Lung microvascular endothelial cell (primary cell): ENCODE measurements at regions not wholly inside any gene's neighbourhood (a gene's known extent, or its start where the extent isn't known, plus 50 kb on each side); places are given as distances from the start of the nearest gene placed in this dataset.

Experiments
- DNase-seq, 2 donors: peaks; one replicate each; pipeline versions ENCODE4 v3.0.0 to v3.0.0-alpha.2; 2010; ENCODE audit warnings: low read depth in 2 of 2

DNA sequence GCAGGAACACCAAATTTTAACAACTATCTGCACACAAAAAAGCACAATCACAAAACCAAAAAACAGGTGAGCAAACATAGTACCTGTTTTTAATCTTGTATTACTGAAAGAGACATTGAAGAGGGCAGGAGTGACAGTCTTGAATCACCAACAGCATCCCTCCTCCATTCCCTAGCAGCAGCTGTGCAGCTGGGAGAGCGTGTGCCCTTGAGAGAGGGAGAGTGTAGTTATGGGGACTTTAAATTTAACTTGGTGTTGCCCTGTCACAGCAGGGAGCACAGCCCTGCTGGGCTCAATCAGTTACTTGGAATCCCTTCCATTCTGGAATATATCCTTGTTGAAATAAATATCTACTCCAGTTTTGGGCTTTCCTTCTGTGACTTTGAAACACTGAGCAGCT, 1938.7 kb upstream of the NUDT12 start:
- no peak for DNase-seq

DNA sequence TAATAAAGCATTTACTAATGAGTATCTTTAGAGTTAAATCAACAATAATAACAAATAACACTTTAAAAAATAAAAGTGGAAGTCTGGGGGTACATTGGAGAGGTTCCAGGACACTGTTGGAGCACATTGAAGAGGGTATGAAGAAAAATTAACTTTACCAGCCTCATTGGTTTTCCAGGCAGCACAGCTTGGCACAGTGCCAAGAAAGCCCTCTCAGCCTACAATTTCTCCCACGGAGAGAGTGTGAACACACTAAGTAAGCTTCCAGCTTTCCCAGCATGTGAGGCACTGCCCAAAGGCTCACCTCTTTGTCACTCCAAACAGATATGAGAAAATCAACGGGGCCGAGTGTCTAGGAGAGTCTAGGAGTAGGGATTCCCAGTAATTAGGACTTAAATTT, 1912.8 kb upstream of the NUDT12 start:
- DNase-seq, result peak in 1 of 2 donors; percentile 0

DNA sequence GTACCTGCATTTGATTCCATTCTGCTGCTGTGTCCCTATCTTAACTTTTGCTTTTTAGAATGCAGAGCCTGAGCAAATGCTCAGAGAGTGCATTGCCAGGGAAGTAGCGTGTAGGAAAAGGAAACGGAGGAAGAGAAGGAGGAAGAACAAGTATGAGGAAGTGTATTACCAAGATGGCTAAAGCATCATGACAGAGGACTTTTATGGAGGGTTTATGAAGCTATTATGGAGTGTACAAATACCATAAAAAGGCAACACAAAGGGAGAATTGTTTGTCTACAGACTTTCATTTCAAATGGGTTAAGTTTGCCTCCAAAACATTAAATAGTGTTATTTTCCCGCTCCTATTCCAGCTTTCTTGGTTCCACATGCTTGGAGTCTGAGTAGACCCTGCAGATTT, 1899.8 kb upstream of the NUDT12 start:
- no peak for DNase-seq

DNA sequence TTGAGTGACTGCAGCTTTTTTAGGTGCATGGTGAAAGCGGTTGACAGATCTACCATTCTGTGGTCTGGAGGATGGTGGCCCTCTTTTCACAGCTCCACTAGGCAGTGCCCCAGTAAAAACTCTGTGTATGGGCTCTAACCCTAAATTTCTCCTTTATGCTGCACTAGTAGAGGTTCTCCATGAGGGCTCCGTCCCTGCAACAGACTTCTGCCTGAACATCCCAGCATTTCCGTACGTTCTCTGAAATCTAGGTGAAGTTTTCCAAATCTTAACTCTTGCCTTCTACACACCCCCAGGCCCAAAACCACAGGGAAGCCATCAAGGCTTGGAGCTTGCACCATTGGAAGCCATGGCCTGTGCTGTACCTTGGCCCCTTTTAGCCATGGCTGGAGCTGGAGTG, 1898.1 kb upstream of the NUDT12 start:
- no peak for DNase-seq

DNA sequence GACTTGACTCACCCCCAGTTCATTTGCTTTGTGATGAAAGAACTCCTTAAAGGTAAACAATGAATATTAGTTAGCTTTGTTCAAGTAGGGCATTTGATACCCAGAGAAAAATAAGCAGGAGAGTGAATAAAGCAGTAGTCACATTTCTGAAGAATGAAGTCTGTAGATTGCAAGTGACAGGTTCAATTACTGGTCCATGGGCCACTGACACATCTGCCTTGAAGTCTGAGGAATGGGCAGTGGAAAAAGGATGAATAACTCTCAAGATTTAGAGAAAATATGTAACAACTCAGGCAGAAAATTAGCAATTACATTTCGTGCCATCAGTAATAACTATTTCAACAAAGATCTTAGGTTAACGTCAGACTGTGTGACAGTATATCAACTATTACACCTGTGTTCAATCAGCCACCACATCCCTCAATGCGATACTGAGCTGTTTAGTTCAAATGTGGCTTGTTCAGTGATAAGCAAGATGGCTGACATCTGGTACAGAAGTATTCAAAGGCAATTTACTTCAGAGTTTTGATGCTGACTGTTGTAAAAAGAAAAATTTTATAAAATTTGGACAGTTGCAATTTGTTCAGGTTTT, 1890.7 kb upstream of the NUDT12 start:
- no peak for DNase-seq

DNA sequence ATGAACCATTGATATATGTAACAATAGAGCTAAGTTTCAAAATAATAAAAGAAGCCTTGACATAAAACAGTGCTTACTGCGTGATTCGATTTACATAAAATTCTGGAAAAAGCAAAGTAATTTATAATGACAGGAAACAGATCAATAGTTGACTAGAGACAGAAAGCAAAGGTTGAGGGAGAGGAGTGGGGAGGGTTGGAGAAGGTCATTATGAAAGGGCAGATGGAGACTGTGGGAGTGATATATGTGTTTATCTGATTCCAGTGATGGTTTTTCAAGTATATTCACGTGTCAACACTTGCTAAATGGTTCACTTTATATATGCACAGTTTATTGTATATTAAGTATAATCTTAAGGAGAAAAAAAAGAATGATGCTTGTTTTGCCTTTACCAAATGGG, 1885.7 kb upstream of the NUDT12 start:
- DNase-seq, result no peak

DNA sequence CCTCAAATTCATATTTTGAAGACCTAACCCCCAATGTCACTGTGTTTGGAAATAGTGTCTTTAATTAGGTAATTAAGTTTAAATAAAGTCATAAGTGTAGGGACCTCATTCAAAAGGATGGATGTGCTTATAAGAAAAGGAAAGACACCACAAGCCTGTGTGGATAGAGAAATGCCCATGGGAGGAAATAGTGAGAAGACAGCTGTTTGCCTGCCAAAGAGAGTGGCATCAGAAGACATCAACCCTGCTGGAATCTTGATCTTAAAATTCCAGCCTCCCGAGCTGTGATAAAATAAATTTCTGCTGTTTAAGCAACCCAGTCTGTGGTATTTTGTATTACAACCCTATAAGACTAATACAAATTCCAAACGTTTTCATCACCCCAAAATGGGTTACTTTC, 1867.9 kb upstream of the NUDT12 start:
- DNase-seq, result no peak

DNA sequence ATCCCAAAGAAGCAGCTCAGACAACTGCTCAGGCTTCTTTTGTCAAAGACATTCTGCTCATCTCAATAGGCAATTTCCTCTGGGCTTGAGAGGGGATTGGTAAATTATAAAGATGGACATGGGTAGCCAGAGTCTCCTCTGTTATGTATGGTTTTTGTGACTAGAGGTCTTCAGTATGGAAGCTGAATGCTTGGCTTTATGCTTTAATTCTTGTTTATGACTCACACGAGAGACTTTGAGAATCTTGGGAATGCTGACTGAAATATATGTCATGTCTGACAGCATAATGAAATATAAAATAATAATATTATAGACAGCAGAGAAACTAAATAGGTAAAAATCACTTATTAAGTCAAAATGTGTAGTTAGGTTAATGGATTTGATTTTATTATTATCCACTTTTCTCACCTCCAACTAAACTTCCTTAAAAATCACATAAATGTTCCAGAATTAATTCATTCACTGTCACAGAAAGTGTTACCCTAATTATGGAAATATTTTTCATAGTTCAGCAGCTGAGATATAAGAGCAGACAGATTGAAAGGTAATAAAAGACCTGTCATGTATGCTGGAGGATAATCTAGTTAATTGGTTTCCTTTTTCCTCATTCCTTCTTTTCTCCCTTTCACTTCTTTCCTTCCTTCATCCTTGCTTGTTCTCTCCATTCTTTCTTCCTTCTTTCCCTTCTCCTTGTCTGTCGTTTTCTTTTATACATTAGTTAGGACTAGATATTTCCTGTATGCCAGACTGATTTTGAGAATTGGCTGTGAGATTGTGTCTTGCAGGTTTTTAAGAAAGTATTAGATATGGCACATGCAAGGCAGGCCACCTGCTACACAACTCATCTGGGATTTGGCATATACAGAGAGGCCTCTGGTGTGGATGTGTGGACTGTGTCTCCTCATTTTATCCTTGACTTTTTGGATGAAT, 1866.1 kb upstream of the NUDT12 start:
- no peak for DNase-seq

DNA sequence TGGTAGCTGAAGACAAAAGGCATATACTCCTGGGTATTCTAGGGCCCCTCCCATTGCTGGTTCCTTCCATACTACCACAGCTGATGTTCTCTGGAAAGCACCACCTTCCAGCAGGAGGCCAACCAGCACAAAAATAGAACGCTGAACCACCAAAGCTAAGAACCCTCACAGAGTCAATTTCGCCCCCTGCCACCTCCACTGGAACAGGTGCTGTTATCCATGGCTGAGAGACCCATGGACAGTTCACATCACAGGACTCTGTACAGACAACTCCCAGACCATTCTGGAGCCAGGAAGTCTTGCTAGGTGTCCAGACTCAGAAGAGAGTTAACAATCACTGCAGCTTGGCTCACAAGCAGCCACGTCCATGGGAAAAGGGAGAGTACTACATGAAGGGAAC, 1851.5 kb upstream of the NUDT12 start:
- DNase-seq, result no peak

DNA sequence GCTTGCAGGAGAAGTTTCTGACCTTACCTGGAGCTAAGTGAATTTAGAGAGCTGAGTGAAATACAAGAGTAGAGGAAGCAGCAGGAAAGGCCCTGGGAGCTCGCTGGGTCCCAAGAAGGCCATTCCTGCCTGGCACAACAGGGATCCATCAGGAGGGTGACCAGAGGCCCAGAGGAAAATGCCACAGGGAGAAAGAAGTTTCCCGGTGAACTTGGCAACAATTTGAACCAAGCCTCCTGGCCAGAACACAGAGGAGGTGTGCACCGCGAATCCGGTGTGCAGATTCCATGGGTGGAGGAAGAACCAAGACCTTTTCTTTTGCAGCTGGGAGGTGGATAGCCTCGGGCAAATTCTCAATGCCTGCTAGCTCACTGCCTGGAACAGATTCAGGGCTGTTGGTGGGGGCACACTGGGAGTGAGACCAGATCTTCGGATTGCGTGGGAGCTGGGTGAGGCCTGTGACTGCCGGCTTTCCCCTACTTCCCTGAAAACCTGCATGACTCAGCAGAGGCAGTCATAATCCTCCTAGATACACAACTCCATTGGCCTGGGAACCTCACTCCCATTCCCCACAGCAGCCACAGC, 1850.9 kb upstream of the NUDT12 start:
- DNase-seq, result no peak

DNA sequence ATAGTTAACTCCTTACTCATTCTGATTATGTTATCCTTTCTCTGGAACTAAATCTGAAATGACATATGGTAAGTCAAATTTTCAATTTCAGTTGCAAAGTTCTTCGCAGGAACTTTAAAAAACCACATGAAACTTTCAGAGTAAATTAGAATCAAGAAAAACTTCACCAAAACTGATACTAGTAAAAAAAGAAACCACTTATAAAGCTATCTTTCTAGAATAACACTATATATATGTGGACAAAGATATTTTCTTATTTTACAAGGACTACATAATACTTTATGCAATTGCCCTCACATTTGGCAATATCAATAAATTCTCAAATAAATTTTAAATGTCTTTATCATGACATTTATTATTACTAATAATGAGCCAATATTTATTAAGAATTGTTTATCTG, 1847.1 kb upstream of the NUDT12 start:
- no peak for DNase-seq

DNA sequence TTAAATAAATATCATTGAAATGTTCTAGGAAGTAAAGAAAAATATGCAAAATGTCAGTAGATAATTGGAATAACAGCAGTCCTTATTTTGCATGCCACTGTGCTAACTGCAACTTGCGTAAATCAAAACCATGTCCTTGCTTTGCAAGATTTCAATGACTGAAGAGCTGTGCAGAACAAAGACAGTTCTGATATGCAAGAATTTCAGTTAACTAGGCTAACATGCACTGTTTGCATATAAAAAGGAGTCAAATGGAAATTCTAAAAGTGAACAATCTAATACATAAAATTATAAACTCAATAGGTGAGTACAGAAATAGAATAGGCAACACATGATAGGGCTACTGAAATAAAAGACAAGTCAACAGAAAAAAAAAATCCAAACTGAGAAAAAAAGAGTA, 1844.6 kb upstream of the NUDT12 start:
- no peak for DNase-seq

DNA sequence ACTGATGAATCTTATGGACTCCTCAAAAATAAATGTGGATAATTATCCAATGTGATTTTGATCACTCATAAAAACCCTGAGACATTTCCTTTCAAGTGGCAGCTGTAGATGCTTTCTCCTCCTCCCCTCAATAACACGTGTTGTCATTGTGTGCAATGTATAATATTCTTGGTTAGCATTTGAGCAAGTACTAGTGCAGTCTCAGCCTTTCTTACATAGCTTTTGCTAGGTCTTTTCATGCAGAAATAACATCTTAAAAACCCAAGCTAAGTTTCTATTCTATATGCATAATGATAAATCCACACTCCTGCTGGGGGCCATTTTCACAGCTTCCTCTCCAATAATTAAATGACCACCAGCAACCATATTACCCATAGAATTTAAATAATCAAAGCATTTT, 1835.2 kb upstream of the NUDT12 start:
- no peak for DNase-seq

DNA sequence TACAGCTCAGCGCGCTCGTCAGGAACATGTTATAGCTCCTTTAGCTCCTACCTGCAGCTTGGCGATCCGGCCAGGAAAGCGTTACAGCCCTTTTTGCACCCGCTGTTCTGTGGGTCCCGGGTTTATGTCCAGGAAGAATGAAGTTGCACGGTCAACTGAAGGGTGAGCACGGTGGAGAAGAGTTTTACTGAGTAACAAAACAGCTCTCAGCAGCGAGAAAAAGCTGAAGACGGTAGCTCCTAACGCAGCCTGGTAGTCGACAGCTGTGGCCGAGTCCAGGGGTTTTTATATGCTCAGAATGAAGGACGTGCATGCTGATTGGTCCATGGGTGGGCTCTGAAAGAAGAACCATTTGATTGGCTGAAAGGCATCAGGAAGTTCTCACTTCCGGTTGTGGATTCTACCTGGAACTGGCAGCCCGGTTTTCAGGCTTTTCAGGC, 1830.1 kb upstream of the NUDT12 start:
- no peak for DNase-seq

DNA sequence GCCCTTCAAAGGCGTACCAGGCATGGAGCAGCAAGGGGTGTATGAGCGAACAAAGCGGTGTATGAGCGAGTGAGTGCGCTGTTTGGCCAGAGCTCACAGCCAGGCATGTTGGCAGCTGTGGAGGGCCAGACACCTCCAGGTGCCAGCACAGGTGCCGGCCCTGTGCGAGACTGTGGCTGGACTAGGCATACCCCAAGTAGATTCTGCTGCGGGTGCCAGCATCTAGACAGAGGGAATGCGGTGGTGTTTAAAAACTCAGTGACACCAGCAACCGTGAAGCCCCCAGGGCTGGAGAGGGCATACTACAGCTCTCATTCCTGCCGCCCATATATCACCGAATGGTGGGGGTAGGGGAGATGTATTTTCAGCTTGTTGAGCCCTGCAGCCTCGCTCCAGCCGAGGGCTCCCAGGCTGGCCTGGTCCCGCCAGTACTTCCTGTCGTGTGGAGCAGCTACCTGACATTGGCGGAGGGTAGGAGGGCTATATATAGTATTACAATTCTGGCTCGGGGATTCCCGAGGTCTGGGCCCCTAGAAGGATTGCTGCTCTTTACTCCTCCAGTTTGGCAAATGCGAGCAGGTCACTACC, 1829.6 kb upstream of the NUDT12 start:
- DNase-seq, result no peak

DNA sequence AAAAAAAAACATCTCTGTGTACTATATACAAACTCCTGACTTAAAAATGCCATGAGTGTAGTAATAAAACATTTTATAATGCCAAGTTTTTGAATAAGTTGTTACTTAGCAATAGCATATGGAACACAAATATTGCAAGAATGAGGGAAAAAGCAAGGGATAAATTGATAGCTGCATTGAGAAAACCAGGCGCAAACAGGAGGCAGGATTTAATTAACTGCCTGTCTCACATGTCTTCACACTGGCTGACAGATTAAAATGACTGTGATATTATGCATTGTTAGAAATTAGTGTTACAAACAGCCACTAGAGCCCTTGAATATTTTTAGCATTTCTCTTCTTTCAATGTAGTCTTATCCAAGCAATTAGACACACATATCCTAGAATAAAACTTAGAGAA, 1817.5 kb upstream of the NUDT12 start:
- no peak for DNase-seq

DNA sequence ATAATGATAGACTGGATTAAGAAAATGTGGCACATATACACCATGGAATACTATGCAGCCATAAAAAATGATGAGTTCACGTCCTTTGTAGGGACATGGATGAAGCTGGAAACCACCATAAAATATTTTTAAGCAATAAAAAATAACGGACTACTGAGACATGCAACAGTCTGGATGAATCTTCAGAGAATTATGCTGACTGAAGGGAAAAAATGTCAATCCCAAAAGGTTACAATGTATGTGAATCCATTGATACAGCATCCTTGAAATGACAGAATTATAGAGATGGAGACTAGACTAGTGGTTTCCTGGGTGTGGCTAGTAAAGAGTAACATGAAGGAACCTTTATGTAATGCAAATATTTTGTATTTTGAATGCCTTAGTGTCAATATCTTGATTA, 1808.6 kb upstream of the NUDT12 start:
- DNase-seq, result no peak

DNA sequence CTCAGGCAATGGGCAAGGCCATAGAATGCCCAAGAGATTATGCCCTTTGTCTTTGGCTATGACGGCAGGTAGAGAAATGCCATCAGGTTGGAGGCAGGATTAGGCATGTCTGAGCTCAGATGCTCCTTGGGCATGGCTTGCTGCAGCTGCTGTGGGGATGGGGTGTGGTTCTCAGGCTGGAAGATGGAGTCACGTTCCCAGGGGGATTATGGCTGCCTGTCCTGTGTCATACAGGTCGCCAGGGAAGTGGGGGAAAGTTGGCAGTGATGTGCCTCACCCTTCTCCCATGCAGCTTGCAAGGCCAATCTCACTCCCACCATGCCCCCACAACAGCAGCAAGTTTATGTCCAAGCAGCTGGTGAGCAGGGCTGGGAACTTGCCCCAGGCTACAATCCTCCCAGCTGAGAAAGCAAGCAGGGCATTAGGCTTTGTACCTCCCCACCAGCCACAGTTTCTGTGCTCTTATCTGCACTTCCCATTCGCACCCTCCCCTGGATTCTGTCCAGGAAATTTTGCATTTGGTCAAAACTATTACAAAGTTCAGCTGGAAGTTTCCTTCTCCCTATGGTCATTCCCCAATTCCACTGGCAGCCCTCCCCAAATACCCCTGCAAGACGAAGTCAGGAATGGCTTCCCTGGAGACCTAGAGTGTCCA, 1788.0 kb upstream of the NUDT12 start:
- no peak for DNase-seq

DNA sequence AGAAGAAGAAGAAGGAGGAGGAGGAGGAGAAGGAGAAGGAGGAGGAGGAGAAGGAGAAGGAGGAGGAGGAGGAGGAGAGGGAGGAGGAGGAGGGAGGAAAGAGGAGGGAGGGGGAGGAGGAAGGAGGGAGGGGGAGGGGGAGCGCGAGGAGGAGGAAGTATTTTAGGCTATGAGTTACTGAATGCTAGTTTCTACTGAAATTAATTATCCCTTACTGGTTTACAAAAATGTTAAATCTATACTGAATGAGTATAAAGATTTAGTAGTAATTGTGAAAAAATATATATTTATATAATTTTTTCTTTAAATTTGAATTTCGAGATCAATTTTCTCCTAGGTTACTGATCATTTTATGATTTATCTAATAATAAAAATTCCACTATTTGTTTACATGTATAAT, 1769.0 kb upstream of the NUDT12 start:
- no peak for DNase-seq

DNA sequence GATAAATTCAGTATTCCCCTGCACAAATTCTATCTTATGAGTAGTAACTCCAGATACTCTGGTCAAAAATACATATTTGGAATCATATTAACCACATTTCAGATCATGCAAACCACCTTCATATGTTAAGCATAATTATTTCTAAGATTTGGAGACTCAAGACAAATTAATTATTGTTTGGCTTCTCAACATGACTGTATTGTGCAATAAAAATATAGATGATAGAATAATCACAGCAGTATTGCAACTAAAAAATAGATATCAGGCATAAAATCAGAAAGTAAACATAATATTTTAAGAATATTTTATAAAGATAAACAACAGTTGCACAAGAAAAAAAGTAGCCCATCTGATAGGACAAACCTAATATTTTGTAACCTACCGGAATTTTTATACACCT, 1767.6 kb upstream of the NUDT12 start:
- no peak for DNase-seq

DNA sequence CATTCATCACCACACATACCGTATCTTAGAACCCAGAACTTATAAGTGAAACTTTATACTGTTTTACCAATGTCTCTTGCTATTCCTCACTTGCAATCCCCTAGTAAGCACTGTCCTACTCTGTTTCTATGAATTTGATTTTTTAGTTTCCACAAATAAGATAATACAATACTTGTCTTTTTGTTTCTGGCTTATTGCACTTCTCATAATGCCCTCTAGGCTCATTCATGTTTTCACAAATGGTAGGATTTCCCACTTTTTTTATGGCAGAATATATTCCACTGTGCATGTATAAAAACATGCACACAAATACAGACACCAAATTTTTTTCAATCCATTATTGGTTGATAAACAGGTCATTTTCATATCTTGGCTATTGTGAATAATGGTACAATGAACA, 1742.3 kb upstream of the NUDT12 start:
- no peak for DNase-seq

DNA sequence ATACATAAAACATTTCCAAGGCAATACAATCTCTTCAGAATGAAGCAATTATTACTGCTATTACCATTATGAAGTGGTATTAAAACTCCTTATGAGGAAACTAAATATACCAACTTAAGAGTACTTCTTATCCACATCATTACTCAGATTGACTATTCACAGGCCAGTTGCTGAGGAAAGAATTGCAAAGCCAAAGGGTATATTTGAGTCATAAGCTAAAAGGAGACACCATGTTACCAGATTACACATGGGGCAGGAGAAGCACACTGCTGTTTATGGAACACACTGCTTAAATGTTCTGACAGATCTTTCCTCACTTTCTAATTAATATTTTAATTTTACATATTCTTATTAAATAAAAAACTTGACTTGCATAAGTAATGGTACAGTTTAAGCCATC, 1726.4 kb upstream of the NUDT12 start:
- no peak for DNase-seq
